CD4-positive, alpha-beta T cell (primary cell): ENCODE measurements at regions not wholly inside any gene's neighbourhood (a gene's known extent, or its start where the extent isn't known, plus 50 kb on each side); places are given as distances from the start of the nearest gene placed in this dataset.

Source experiments
- ATAC-seq: fragments of 200-7000 bp; cut with Tn5 transposase; one replicate; pipeline ENCODE4 v1.10.0; 2022; ENCODE audit warnings: mild to moderate bottlenecking; ENCODE audit not compliant: poor library complexity
- CTCF ChIA-PET: fragments of 350-600 bp; sonication (Branson Sonifier 250); formaldehyde crosslinking; loops from one replicate; lab custom pipeline; 2021; ENCODE audit warnings: antibody characterized with exemption, inconsistent platforms; lab: Charles Lee
- POLR2A ChIA-PET: fragments of 350-600 bp; sonication (Branson Sonifier 250); formaldehyde crosslinking; loops from one replicate; lab custom pipeline; 2021; ENCODE audit warnings: antibody characterized with exemption, inconsistent platforms; lab: Charles Lee
- DNase-seq, 14 experiments: peaks; one replicate each; pipeline ENCODE4 v3.0.0-alpha.2; 2013 to 2020; ENCODE audit warnings: mixed read lengths in 2 of 14
- H3K27ac ChIP-seq, 2 donors: one replicate each; pipeline versions ENCODE4 v1.5.1 to v1.7.0; 2013; ENCODE audit warnings: low read length in 2 of 2, low read depth in 1 of 2, mild to moderate bottlenecking in 1 of 2
- H3K27me3 ChIP-seq, 2 experiments: 1 replicate in 1 of 2; 2 replicates in 1 of 2; pipeline versions ENCODE4 v1.6.1 to v1.7.0; 2013; ENCODE audit warnings: low read length in 2 of 2, control low read depth in 1 of 2, mild to moderate bottlenecking in 1 of 2, moderate library complexity in 1 of 2; ENCODE audit not compliant: insufficient read depth in 2 of 2, control insufficient read depth in 1 of 2
- H3K36me3 ChIP-seq: one replicate; pipeline ENCODE4 v1.6.1; 2013; ENCODE audit warnings: low read length, control low read depth; ENCODE audit not compliant: insufficient read depth
- H3K4me1 ChIP-seq: one replicate; pipeline ENCODE4 v1.6.1; 2013; ENCODE audit warnings: low read length, control low read depth; ENCODE audit not compliant: insufficient read depth
- H3K4me3 ChIP-seq: one replicate; pipeline ENCODE4 v1.5.1; 2013; ENCODE audit warnings: mild to moderate bottlenecking, low read length, moderate library complexity
- H3K9me3 ChIP-seq, 2 experiments: 1 replicate in 1 of 2; 2 replicates in 1 of 2; pipeline versions ENCODE4 v1.6.1 to v1.7.0; 2013; ENCODE audit warnings: low read length in 2 of 2, mild to moderate bottlenecking in 2 of 2, control low read depth in 1 of 2, moderate library complexity in 1 of 2; ENCODE audit not compliant: control insufficient read depth in 1 of 2, insufficient read depth in 1 of 2
- H3K27ac Mint-ChIP-seq: one replicate; pipeline ENCODE4 v1.8.0; 2020; ENCODE audit warnings: mixed read lengths
- H3K27me3 Mint-ChIP-seq: one replicate; pipeline ENCODE4 v1.8.0; 2021; ENCODE audit warnings: mixed read lengths
- H3K36me3 Mint-ChIP-seq: one replicate; pipeline ENCODE4 v1.8.0; 2021; ENCODE audit warnings: low read depth, mixed read lengths
- H3K4me1 Mint-ChIP-seq: one replicate; pipeline ENCODE4 v1.8.0; 2021; ENCODE audit warnings: low read depth, mixed read lengths
- H3K4me3 Mint-ChIP-seq: one replicate; pipeline ENCODE4 v1.8.0; 2020; ENCODE audit warnings: mild to moderate bottlenecking, mixed read lengths
- H3K9me3 Mint-ChIP-seq: one replicate; pipeline ENCODE4 v1.8.0; 2020; ENCODE audit warnings: mixed read lengths
- intact Hi-C, 2 experiments: fragments of 100-400 bp; cut with DNase I in 1 of 2; cut with micrococcal nuclease in 1 of 2; formaldehyde crosslinking; loops; one replicate each; pipeline versions ENCODE4 v1.15.1 to v1.9.0; 2023 to 2025; cut with DNase I, micrococcal nuclease
- TF ChIP-seq, protein P1 (sequence below): fragments of 200-600 bp; IDR thresholded peaks from one replicate; pipeline ENCODE4 v1.8.0; 2022; ENCODE audit warnings: antibody characterized with exemption, mild to moderate bottlenecking

DNA sequence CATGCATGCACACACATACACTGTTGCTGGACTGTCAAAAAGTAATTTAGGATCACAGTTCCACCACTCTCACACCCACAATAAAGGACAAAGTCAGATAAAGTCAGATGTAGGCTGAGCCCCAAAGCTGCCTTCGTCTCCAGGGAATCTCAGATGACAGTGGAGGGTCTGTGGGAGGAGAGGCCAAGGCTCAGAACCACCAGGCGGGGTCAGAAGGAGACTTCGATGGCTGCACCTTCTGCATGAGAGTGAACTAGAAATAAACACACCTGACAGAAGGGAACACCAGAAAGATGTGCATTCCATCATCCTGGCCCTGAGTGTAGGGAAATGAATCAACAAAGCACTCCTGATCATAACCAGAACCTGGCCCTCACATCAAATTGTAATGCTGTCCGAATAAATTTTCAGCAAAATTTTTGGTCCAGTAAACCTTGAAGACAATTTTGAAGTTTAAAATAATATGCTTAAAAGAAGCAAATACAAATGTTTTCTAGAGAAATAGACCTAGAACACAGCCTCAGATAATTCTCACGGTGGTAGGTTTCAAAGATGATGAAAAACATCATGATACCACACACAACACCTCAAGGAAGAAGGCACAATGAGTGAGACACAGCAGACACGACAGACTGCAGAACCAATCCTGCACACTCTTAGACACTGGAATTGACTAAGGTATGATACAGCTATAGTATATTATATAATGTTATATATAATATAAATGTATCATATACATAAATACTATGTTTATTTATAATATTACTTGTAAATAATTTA is 269.8 kb upstream of the KLF6 start:
- Mint-ChIP-seq H3K36me3 (no peaks in the 10 kb centered on the region), H3K4me1 (peaks cover 4% of the 10 kb centered on the region), H3K27ac (no peak overlapping the region), H3K27me3 (no peaks in the 10 kb centered on the region), H3K9me3 (no peaks in the 10 kb centered on the region), H3K4me3 (no peak overlapping the region)
- Histone ChIP-seq H3K9me3 (no peaks in the 10 kb centered on the region), H3K4me3 (no peak overlapping the region), H3K27me3 (no peaks in the 10 kb centered on the region), H3K36me3 (no peaks in the 10 kb centered on the region), H3K4me1 (peaks cover 12% of the 10 kb centered on the region), H3K27ac (no peak overlapping the region)
- TF ChIP-seq, protein P1, sequence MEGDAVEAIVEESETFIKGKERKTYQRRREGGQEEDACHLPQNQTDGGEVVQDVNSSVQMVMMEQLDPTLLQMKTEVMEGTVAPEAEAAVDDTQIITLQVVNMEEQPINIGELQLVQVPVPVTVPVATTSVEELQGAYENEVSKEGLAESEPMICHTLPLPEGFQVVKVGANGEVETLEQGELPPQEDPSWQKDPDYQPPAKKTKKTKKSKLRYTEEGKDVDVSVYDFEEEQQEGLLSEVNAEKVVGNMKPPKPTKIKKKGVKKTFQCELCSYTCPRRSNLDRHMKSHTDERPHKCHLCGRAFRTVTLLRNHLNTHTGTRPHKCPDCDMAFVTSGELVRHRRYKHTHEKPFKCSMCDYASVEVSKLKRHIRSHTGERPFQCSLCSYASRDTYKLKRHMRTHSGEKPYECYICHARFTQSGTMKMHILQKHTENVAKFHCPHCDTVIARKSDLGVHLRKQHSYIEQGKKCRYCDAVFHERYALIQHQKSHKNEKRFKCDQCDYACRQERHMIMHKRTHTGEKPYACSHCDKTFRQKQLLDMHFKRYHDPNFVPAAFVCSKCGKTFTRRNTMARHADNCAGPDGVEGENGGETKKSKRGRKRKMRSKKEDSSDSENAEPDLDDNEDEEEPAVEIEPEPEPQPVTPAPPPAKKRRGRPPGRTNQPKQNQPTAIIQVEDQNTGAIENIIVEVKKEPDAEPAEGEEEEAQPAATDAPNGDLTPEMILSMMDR = no peak
- intact Hi-C loops = no loop called here
- POLR2A ChIA-PET = no interaction called here
- DNase-seq (no peak), ATAC-seq (no peak)
- CTCF ChIA-PET = no interaction called here

DNA sequence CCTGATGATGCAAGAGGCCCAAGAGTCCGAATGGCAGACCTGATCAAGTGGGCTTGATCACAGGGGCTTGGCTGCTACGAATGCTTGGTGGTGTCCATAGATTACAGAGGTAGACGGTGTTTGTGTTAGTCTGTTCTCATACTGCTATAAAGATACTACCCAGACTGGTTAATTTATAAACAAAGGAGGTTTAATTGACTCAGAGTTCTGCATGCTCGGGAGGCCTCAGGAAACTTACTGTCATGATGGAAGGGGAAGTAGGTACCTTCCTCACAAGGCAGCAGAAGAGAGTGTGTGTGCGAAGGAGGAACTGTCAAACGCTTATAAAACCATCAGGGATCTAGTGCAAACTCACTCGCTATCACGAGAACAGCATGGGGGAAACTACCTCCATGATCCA is 268.9 kb upstream of the KLF6 start:
- no peak overlapping the region for H3K4me3 ChIP-seq
- H3K4me1 ChIP-seq = peaks cover 3% of the 10 kb centered on the region
- Mint-ChIP-seq H3K4me1 (no peaks in the 10 kb centered on the region), H3K9me3 (no peaks in the 10 kb centered on the region), H3K27ac (no peak overlapping the region), H3K4me3 (no peak overlapping the region), H3K27me3 (no peaks in the 10 kb centered on the region), H3K36me3 (no peaks in the 10 kb centered on the region)
- TF ChIP-seq, protein P1 = no peak
- H3K27me3 ChIP-seq = no peaks in the 10 kb centered on the region
- ATAC-seq = no peak
- intact Hi-C loops = no loop called here
- H3K36me3 ChIP-seq = no peaks in the 10 kb centered on the region
- H3K27ac ChIP-seq = no peak overlapping the region
- peak in 2 of 14 experiments; percentile 34 to 55 for DNase-seq
- no peaks in the 10 kb centered on the region for H3K9me3 ChIP-seq
- ChIA-PET CTCF (no interaction called here), POLR2A (no interaction called here)

- Histone ChIP-seq H3K27me3 (no peaks in the 10 kb centered on the region), H3K27ac (no peak overlapping the region), H3K4me1 (no peaks in the 10 kb centered on the region), H3K36me3 (no peaks in the 10 kb centered on the region), H3K4me3 (no peak overlapping the region), H3K9me3 (no peaks in the 10 kb centered on the region)
- TF ChIP-seq, protein P1 = no peak
- Mint-ChIP-seq H3K27me3 (no peaks in the 10 kb centered on the region), H3K27ac (no peak overlapping the region), H3K9me3 (no peaks in the 10 kb centered on the region), H3K4me3 (no peak overlapping the region), H3K36me3 (no peaks in the 10 kb centered on the region), H3K4me1 (no peaks in the 10 kb centered on the region)
- ChIA-PET POLR2A (interaction anchor here (0.7 kb wide), 1 partner anchor 222 kb away, joined by 3 read pairs; no protein-coding TSS in a partner anchor), CTCF (no interaction called here)
- DNase-seq (peak in 2 of 14 experiments; percentile 36 to 53), ATAC-seq (no peak)
- intact Hi-C loops = no loop called here
Measured at GRCh38 chr10:4051641-4052151, 266.7 kb upstream of the KLF6 start.
